ENCODE measurements at regions not wholly inside any gene's neighbourhood (a gene's known extent, or its start where the extent isn't known, plus 50 kb on each side); places are given as distances from the start of the nearest gene placed in this dataset.

DNA sequence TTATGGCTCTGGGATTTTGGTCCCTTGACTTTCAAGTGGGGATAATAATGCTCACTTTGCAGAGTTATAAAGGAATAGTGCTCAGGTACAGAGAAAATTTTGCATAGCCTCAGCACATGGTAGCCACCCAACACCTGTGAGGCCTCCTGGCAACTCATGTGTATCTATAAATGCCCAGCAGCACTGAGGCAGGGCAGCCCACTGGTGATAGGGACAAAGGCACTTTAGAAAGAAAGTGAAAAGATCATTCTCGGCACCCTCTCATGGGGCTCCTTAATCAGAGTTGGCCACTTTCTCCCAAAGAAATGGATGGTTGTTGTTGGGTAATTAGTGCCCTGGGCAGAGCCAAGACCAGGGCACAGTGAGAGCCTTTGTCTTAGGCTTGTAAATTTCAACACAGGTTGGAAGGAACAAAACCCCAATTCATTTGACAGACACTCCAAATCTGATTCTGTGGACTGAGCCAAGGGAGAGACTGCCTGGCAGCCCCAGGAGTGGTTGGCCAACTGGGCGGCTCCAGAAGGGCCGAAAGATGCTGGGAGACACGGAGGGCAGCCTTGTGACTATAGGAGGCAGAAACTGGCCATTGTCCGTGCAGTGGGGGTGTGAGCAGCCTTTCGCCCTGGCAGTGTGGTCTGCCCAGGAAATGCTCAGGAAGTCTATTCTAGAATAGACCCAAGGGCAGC, 213.2 kb upstream of the RGMA start:
- no peaks in the 10 kb centered on the region for H3K27me3 Mint-ChIP-seq (ENCODE audit: low read depth)
- TF ChIP-seq ATF1 (CRISPR knock-in tag; IDR thresholded peaks at IDR 0.05) = no peak
- no peak for TF ChIP-seq NR1H2 (CRISPR knock-in tag; IDR thresholded peaks at IDR 0.05)
- no peak for TF ChIP-seq ZNF263 (CRISPR knock-in tag; IDR thresholded peaks at IDR 0.05; ENCODE audit: low read depth)
- no peak for TF ChIP-seq AFF4 (CRISPR knock-in tag; IDR thresholded peaks at IDR 0.05; ENCODE audit: borderline replicate concordance)
- no peak for TF ChIP-seq ZNF232 (CRISPR knock-in tag; IDR thresholded peaks at IDR 0.05)
- TF ChIP-seq ZNF219 (CRISPR knock-in tag; IDR thresholded peaks at IDR 0.05; ENCODE audit: borderline replicate concordance) = no peak
- no peak for TF ChIP-seq ETV6 (CRISPR knock-in tag; IDR thresholded peaks at IDR 0.05)
- TF ChIP-seq RORB (CRISPR knock-in tag; IDR thresholded peaks at IDR 0.05) = no peak
- TF ChIP-seq, protein P1, sequence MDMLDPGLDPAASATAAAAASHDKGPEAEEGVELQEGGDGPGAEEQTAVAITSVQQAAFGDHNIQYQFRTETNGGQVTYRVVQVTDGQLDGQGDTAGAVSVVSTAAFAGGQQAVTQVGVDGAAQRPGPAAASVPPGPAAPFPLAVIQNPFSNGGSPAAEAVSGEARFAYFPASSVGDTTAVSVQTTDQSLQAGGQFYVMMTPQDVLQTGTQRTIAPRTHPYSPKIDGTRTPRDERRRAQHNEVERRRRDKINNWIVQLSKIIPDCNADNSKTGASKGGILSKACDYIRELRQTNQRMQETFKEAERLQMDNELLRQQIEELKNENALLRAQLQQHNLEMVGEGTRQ (CRISPR knock-in tag; IDR thresholded peaks at IDR 0.05) = no peak
- no peak for TF ChIP-seq FOXK1 (CRISPR knock-in tag; IDR thresholded peaks at IDR 0.05)
- TF ChIP-seq ESRRA (CRISPR knock-in tag; IDR thresholded peaks at IDR 0.05; ENCODE audit: borderline replicate concordance) = no peak
- TF ChIP-seq ZMAT4 (CRISPR knock-in tag; IDR thresholded peaks at IDR 0.05) = no peak
- TF ChIP-seq SP1 (CRISPR knock-in tag; conservative IDR thresholded peaks at IDR 0.05) = no peak
- H3K36me3 Mint-ChIP-seq = no peaks in the 10 kb centered on the region
- no peak overlapping the region for H3K27ac Mint-ChIP-seq
- ChIA-PET CTCF (no interaction called here), POLR2A (no interaction called here)
- no peaks in the 10 kb centered on the region for H3K9me3 Mint-ChIP-seq
- DNase-seq (ENCODE audit: low spot score) = no peak
- H3K4me3 Mint-ChIP-seq = no peak overlapping the region
- peaks cover 6% of the 10 kb centered on the region for H3K4me1 Mint-ChIP-seq
- no peak for ATAC-seq

- DNase-seq (ENCODE audit: low spot score) (no peak), ATAC-seq (no peak)
- Mint-ChIP-seq H3K36me3 (no peaks in the 10 kb centered on the region; the same call in 1 of the 2 replicates), H3K27ac (no peak overlapping the region), H3K9me3 (peaks cover 4% of the 10 kb centered on the region), H3K4me1 (peaks cover 13% of the 10 kb centered on the region), H3K27me3 (ENCODE audit: low read depth) (no peaks in the 10 kb centered on the region), H3K4me3 (no peak overlapping the region)
- POLR2A ChIA-PET = no interaction called here
- no peak for TF ChIP-seq TEAD1 (CRISPR knock-in tag; IDR thresholded peaks at IDR 0.05)
- TF ChIP-seq ZNF138 (CRISPR knock-in tag; conservative IDR thresholded peaks at IDR 0.05) = no peak
- no peak for TF ChIP-seq RELA (CRISPR knock-in tag; IDR thresholded peaks at IDR 0.05; ENCODE audit: borderline replicate concordance)
- TF ChIP-seq JUN (CRISPR knock-in tag; IDR thresholded peaks at IDR 0.05) = no peak
- TF ChIP-seq, protein P2, sequence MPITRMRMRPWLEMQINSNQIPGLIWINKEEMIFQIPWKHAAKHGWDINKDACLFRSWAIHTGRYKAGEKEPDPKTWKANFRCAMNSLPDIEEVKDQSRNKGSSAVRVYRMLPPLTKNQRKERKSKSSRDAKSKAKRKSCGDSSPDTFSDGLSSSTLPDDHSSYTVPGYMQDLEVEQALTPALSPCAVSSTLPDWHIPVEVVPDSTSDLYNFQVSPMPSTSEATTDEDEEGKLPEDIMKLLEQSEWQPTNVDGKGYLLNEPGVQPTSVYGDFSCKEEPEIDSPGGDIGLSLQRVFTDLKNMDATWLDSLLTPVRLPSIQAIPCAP (CRISPR knock-in tag; IDR thresholded peaks at IDR 0.05) = no peak
- no peak for TF ChIP-seq NFE2L1 (CRISPR knock-in tag; IDR thresholded peaks at IDR 0.05)
- no peak for TF ChIP-seq NR3C1 (CRISPR knock-in tag; conservative IDR thresholded peaks at IDR 0.05; ENCODE audit: low read depth)
- no peak for TF ChIP-seq NR2C2 (CRISPR knock-in tag; IDR thresholded peaks at IDR 0.05)
- TF ChIP-seq MXD4 (CRISPR knock-in tag; IDR thresholded peaks at IDR 0.05; ENCODE audit: borderline replicate concordance) = no peak
- no peak for TF ChIP-seq ERG (CRISPR knock-in tag; IDR thresholded peaks at IDR 0.05)
- no peak for TF ChIP-seq NFYB (CRISPR knock-in tag; conservative IDR thresholded peaks at IDR 0.05; ENCODE audit: low read depth)
- no peak for TF ChIP-seq TP53 (CRISPR knock-in tag; IDR thresholded peaks at IDR 0.05)
- TF ChIP-seq ZNF416 (CRISPR knock-in tag; IDR thresholded peaks at IDR 0.05) = no peak
- TF ChIP-seq SMAD4 (CRISPR knock-in tag; IDR thresholded peaks at IDR 0.05) = no peak
- no peak for TF ChIP-seq FOXP4 (CRISPR knock-in tag; IDR thresholded peaks at IDR 0.05)
- no peak for TF ChIP-seq SMAD3 (CRISPR knock-in tag; IDR thresholded peaks at IDR 0.05; ENCODE audit: borderline replicate concordance)
- CTCF ChIA-PET = no interaction called here
These were observed 211.8 kb upstream of the RGMA start for GRCh38 chr15:93300796-93301195.
